AG04450 (cell line): ENCODE measurements at regions not wholly inside any gene's neighbourhood (a gene's known extent, or its start where the extent isn't known, plus 50 kb on each side); places are given as distances from the start of the nearest gene placed in this dataset.

Source experiments
- CTCF ChIA-PET: fragments of 300-600, 350-600 bp; formaldehyde crosslinking; extraction: SDS; loops from one replicate; lab custom pipeline; 2022; ENCODE audit warnings: antibody characterized with exemption, inconsistent platforms; lab: Charles Lee
- POLR2A ChIA-PET: fragments of 350-600 bp; formaldehyde crosslinking; extraction: SDS; loops from one replicate; lab custom pipeline; 2021; ENCODE audit warnings: antibody characterized with exemption, inconsistent platforms; lab: Yijun Ruan, JAX
- DNase-seq: peaks from one replicate; pipeline ENCODE4 v3.0.0-alpha.2; 2011; ENCODE audit warnings: low read depth, low spot score
- H3K27ac ChIP-seq: one replicate; pipeline ENCODE4 v1.5.1; 2012; ENCODE audit warnings: low read depth, low read length, control low read depth
- H3K27me3 ChIP-seq: one replicate; pipeline ENCODE4 v1.6.0; 2012; ENCODE audit warnings: low read length; ENCODE audit not compliant: control insufficient read depth, insufficient read depth
- H3K4me3 ChIP-seq: 2 replicates; pipeline ENCODE4 v1.5.1; 2011; ENCODE audit warnings: mild to moderate bottlenecking, low read depth, low read length, control low read depth
- H3K9me3 ChIP-seq: 2 replicates; pipeline ENCODE4 v1.5.1; 2012; ENCODE audit warnings: low read length; ENCODE audit not compliant: control insufficient read depth, insufficient read depth
- CTCF ChIP-seq: IDR thresholded peaks from 2 replicates; pipeline ENCODE4 v1.5.1; 2011; ENCODE audit warnings: low read depth, low read length, control low read depth, inconsistent platforms

GRCh38 chr2:146323564-146323963 is 1521.3 kb upstream of the ACVR2A start:
- POLR2A ChIA-PET = no interaction called here
- H3K9me3 ChIP-seq = no peaks in the 10 kb centered on the region
- no peak overlapping the region for H3K4me3 ChIP-seq

GRCh38 chr2:146321175-146321574 is 1523.7 kb upstream of the ACVR2A start:
- Histone ChIP-seq H3K4me3 (no peak overlapping the region), H3K27me3 (no peaks in the 10 kb centered on the region), H3K9me3 (no peaks in the 10 kb centered on the region), H3K27ac (no peak overlapping the region)
- no peak for DNase-seq
- CTCF ChIA-PET = interaction anchor here (0.6 kb wide), 1 partner anchor 9 kb away, joined by 4 read pairs; no protein-coding TSS in a partner anchor
- POLR2A ChIA-PET = no interaction called here
- TF ChIP-seq CTCF = no peak

More at GRCh38 chr2:146323564-146323963, 1521.3 kb upstream of the ACVR2A start:
- CTCF ChIA-PET = no interaction called here
- Histone ChIP-seq H3K27me3 (no peaks in the 10 kb centered on the region), H3K27ac (no peak overlapping the region)
- DNase-seq = no peak
- TF ChIP-seq CTCF = no peak

GRCh38 chr2:146317959-146318358 is 1526.9 kb upstream of the ACVR2A start:
- Histone ChIP-seq H3K27me3 (no peaks in the 10 kb centered on the region), H3K9me3 (no peaks in the 10 kb centered on the region), H3K4me3 (no peak overlapping the region), H3K27ac (peak overlapping the region; percentile 34)
- peak; percentile 63 for DNase-seq
- no peak for TF ChIP-seq CTCF
- POLR2A ChIA-PET = no interaction called here
- CTCF ChIA-PET = no interaction called here

- no peak overlapping the region for H3K27ac ChIP-seq
- TF ChIP-seq CTCF = peak; percentile 41
- H3K27me3 ChIP-seq = no peaks in the 10 kb centered on the region
- H3K9me3 ChIP-seq = no peaks in the 10 kb centered on the region
- no peak overlapping the region for H3K4me3 ChIP-seq
- no peak for DNase-seq
- POLR2A ChIA-PET = no interaction called here
- CTCF ChIA-PET = interaction anchor here (0.6 to 2.2 kb wide), 10 partner anchors 8 to 736 kb away, joined by 3 to 6 read pairs (median 4); no protein-coding TSS in a partner anchor
These were observed 1531.9 kb upstream of the ACVR2A start for GRCh38 chr2:146312899-146313298.

- Histone ChIP-seq H3K4me3 (no peak overlapping the region), H3K9me3 (no peaks in the 10 kb centered on the region), H3K27me3 (no peaks in the 10 kb centered on the region), H3K27ac (no peak overlapping the region)
- ChIA-PET CTCF (interaction anchor here (0.8 kb wide), 1 partner anchor 8 kb away, joined by 4 read pairs; no protein-coding TSS in a partner anchor), POLR2A (no interaction called here)
- no peak for DNase-seq
- TF ChIP-seq CTCF = no peak
These were observed 1539.7 kb upstream of the ACVR2A start for GRCh38 chr2:146305164-146305563.
